Esophagus muscularis mucosa (tissue), 3 donors: ENCODE measurements at regions not wholly inside any gene's neighbourhood (a gene's known extent, or its start where the extent isn't known, plus 50 kb on each side); places are given as distances from the start of the nearest gene placed in this dataset.
"Not testable (repeated sequence)": the region's sequence is repeated elsewhere in the genome, so short reads cannot be mapped to it uniquely, and the experiment has no call there.

Experiments
- POLR2A ChIP-seq: fragments of 450-650 bp; IDR thresholded peaks from one replicate; pipeline ENCODE4 v1.6.1; 2017; ENCODE audit warnings: antibody characterized with exemption, moderate library complexity, mild to moderate bottlenecking, low read depth
- POLR2AphosphoS5 ChIP-seq, 2 donors: sonication (generic); formaldehyde crosslinking; IDR thresholded peaks; one replicate each; pipeline ENCODE4 v1.6.1; 2017; ENCODE audit warnings: antibody characterized with exemption in 2 of 2
- TF ChIP-seq, protein P1 (sequence below), 3 experiments: fragments of 200-600 bp in 2 of 3; fragments of 450-650 bp in 1 of 3; sonication (generic) in 2 of 3; IDR thresholded peaks; one replicate each; pipeline ENCODE4 v1.5.1; 2017 to 2019; ENCODE audit warnings: antibody characterized with exemption in 3 of 3, mild to moderate bottlenecking in 2 of 3, moderate library complexity in 1 of 3

DNA sequence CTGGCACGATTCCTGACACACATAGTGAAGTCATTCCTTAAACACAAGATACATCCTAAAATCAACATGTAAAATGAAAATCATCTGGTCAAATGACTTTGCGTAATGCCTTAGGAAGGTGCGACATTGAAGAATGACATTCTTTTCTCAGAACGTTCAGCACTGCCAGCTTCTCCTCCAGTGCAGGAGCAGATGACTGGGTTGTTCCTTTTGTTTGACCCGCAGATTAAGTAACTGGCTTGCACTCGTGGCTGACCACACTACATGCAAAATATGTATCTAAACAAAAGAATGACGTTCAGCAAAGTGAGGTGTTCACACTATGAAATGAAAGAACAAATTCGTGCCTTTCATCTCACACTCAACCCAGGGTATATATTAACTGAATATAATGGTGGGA, 260.7 kb upstream of the CXorf66 start:
- TF ChIP-seq, protein P1, sequence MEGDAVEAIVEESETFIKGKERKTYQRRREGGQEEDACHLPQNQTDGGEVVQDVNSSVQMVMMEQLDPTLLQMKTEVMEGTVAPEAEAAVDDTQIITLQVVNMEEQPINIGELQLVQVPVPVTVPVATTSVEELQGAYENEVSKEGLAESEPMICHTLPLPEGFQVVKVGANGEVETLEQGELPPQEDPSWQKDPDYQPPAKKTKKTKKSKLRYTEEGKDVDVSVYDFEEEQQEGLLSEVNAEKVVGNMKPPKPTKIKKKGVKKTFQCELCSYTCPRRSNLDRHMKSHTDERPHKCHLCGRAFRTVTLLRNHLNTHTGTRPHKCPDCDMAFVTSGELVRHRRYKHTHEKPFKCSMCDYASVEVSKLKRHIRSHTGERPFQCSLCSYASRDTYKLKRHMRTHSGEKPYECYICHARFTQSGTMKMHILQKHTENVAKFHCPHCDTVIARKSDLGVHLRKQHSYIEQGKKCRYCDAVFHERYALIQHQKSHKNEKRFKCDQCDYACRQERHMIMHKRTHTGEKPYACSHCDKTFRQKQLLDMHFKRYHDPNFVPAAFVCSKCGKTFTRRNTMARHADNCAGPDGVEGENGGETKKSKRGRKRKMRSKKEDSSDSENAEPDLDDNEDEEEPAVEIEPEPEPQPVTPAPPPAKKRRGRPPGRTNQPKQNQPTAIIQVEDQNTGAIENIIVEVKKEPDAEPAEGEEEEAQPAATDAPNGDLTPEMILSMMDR (IDR thresholded peaks at IDR 0.05): not testable (repeated sequence)
- not testable (repeated sequence) for TF ChIP-seq POLR2A; POLR2AphosphoS5 (IDR thresholded peaks at IDR 0.05)
